Stimulated activated CD4-positive, alpha-beta T cell treated with anti-CD3 and anti-CD28 coated beads, Interleukin-4, amount 100 ng/mL, for 4 hours (primary cell): ENCODE measurements at regions not wholly inside any gene's neighbourhood (a gene's known extent, or its start where the extent isn't known, plus 50 kb on each side); places are given as distances from the start of the nearest gene placed in this dataset.
"Not testable (repeated sequence)": the region's sequence is repeated elsewhere in the genome, so short reads cannot be mapped to it uniquely, and the experiment has no call there.

Experiments
- DNase-seq, 2 experiments: peaks; one replicate each; pipeline ENCODE4 v3.0.0-alpha.2; 2020

DNA sequence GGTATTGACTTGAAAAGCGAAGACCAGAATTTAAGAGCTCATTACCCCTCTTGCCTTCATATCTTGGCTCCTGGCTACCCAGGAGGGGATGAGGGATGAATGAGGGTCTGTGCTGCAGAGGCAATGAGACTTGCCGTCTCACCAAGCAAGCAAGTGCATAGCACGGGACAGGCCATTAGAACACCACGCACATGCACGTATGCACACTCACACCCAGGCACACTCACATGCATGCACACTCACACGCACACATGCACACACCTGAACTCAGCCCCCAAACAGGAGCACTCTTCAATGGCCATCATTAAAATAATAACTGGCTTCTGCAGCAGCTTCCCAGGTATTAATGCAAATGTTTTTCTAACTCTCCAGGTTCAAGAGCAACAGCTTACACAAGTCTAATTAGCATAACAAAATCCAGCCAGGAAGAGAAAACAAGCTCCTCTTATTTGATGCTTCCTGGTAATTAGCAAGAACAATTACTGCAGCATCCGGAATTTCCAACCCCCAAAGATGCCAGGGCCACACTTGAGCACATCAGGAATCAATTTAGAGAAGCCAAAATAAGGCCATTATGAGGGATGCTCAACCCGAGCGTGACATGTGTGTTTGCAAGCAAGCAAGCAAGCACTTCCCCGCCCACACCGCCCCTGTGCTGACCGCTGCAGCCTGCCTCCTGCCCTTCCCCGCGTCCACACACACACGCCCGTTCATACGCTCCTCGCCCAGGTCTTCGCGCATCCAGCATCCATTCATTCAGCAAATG lies 171.6 kb upstream of the TNRC6C start:
- DNase-seq: no peak

DNA sequence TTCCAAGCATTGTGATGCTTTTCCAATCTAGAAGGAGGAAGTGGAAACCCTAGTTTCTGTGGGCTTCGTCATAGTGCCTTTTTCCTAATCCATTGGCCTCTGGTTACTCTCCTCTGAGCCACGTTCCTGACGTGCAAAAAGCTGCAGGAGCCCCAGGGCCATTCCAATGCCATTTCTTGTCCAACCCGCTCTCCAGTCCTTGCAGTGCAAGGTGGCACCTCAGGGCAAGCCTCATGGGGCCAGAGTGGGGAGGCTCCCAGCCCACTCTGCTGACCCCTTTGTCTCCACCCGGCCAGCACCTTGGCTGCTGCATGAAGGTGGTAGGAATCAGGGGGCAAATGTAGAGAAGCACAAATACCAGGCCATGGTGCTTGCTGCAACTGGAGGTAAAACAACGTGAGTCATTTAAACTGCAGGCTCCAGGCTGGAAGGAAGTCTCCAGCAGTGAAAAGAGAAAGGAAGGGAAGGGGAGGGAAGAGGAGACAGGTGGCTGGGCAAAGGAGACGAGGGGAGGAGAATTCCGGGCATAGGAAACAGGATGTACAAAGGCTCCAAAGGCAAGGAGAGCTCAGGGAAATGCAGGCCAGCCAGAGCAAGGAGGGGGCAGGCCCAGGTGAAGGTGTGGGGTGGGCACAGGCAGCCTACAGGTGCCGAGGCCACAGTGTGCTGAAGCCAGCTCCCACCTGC lies 168.2 kb upstream of the TNRC6C start:
- DNase-seq: no peak

DNA sequence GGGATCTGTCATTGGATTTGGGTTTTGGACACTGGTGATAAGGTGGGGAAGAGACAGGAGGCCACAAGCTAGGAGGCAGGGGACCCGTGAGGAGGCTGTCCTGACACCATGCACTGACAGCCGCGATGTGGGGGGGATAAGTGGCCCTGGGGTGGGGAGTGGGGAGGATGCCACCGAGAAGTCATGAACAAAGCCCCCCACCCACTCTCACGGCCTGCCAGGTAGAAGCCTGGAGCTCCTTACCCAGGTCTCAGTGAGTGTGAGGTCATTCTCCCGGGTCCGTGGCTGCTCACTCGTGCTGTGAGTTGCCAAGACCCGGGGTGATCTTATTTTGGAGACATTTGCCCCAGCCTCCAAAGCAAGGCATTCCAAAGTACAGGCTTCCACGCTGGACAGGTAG lies 165.9 kb upstream of the TNRC6C start:
- DNase-seq: no peak

DNA sequence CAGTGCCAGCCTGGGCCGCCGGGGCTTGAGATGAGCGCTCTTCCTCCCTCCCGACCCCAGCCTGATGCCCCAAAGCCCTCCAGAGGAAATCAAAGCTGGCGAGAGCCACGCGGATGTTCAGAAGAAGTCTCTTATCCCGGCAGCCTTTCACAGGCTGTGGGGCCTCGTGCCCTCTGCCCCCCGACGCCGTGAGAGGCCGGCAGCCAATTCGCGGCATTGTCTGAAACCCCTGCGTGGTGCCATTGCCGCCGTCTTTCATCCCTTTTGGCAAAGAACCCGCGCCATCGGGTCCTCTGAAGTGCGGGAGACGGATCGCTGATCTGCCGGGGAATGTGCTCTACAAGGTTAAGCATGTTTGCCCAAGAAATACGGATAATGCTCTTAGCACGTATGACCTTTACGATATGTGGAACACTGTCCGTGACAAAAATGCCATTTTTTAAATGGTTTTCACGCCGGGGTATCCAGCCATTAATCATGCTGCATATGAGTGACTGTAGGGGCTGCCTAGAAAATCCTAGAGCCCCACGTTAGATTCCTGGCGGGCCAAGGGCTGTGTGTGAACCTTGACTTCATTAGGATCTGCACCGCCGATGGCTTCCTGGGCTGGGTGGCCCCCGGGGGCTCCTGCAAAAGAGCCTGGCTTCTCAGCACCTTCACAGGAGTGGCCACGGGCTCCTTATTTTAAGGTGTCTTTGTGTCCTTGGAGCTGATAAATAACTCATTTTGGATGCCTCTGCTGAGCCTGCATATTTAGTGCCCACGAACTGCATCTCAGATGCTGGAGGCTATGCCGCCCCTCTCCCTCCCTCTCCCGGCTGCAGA lies 165.1 kb upstream of the TNRC6C start:
- no peak for DNase-seq

DNA sequence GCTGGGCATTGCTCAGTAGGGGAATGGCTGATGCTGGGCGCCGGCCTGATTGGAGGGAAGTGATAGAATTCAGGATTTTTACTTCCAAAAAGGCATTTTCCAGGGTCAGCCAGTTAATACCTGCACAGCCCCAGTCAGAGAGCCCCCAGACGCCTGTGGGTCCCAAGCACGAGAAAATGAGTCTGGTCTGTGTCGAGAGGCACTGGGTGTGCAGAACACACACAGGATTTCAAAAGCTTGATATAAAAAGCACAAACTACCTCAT lies 164.6 kb upstream of the TNRC6C start:
- no peak for DNase-seq

DNA sequence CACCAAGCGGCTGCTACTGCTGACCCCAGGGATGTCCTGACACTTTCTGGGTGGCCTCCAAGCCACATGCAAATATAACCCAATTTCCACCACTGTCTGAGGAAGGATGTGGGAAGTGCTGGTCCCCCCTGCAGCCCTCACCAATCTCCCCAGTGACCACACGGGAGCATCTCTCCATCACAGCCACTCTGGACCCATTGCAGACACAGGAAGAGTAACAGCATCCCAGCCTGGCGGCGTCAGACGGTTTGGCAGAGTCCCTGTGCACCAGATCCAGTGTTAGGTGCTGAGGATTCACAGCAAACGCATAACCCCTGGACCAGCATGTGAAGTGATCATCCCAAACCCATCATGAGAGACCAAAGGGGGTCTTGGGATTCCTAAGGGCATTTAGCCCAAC lies 163.7 kb upstream of the TNRC6C start:
- DNase-seq: no peak

DNA sequence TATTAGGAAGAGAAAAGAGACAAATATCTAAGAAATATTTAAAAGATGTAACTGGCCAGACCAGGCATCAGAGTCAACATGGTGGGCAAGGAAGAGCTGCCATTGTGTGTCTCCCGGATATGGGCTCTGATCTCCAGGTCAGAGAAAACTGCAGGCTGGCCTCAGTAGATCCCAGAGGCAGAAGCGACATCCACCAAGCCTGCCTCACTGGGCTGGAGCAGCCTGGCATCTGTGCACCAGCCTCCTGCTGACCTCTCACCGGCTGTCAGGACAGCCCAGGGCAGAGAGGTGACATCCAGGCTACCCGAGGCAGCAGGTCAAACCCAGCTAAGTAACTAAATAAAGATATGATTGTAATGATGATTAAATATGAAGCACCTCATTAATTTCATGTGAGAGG lies 162.8 kb upstream of the TNRC6C start:
- DNase-seq: no peak

DNA sequence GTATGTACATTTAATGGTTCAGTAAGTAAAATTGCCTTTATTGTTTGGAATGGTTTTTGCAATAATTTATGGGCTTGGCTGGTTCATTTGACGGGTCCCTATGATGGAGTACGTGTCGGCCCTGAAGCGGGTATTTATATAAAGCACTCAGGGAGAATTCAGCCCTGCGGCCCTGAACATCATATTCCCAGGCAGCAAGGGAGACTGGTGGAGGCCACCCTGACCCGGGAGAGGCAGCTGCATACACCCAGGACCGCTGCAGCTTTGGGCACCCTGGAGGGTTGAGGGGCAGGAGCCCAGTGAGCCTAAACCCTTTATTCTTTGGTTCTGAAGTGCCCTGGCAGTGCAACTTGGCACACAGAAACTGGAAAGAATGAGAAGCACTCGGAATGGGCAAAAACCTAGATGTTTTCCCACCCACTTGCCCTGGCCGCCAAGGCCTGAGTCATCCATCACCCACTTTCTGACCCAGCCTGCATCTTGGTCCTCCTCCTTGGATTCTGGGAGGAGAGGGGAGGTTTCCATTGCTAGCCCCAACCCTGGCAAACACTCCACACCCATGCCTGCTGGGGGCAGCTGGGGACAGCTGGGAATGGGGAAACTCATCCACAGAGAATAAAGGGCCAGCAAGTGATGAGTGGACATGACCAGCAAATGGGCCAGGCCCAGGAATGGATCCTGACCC lies 162.2 kb upstream of the TNRC6C start:
- DNase-seq: no peak

DNA sequence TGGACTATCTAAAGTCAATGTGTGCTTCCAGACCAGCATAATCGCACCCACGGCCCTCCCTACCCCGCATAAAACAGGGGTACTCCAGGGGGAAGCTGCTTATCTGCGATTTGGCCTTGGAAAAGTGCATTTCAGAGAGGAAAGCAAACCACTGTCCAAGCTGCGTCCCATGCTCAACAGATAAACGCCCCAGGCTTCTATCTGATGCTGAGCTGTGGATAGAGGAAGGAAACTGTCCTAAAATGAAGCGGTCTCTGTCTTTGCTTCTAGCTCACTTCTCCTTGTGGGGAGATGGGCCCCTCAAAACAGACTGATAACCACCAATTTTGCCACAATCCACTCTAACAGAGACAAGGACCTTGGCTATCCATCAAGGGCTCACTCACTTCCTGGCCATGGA lies 160.5 kb upstream of the TNRC6C start:
- no peak for DNase-seq

DNA sequence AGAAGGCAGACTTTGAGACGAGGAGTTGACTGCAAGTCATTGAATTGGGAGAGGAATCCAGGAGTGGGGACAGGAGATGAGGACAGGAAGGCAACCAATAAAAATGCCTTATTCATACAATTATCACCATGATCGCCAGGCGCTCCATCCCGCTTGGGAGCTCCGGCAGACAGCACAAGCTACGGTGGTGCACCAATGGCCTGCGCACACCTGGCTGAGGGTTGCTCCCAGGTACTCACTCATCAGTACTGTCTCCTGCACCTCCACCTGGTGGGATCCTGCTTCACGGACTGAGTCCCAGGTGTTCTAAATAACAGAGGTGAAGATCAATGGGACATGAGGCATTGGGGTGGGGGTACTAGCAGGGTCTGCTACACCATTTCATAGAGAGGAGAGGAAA lies 160.0 kb upstream of the TNRC6C start:
- no peak for DNase-seq

DNA sequence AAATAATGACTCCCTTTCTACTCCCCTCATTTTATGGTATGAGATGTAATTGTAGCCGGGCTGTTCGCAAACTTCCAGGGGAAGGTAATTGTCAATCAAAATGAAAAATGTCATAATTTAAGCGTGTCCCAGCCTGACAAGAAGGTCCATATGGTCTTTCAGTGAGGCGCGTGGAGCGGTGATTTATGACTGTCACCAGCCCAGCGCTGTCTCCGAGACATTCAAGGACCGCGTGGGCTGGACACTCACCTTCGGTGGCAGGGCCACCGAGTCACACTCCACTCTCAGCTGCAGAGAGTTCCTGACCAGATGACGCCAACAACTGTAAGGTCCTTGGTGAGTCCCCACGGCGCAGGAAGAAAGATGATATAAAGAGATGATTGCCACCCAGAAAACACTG lies 157.7 kb upstream of the TNRC6C start:
- DNase-seq: no peak

DNA sequence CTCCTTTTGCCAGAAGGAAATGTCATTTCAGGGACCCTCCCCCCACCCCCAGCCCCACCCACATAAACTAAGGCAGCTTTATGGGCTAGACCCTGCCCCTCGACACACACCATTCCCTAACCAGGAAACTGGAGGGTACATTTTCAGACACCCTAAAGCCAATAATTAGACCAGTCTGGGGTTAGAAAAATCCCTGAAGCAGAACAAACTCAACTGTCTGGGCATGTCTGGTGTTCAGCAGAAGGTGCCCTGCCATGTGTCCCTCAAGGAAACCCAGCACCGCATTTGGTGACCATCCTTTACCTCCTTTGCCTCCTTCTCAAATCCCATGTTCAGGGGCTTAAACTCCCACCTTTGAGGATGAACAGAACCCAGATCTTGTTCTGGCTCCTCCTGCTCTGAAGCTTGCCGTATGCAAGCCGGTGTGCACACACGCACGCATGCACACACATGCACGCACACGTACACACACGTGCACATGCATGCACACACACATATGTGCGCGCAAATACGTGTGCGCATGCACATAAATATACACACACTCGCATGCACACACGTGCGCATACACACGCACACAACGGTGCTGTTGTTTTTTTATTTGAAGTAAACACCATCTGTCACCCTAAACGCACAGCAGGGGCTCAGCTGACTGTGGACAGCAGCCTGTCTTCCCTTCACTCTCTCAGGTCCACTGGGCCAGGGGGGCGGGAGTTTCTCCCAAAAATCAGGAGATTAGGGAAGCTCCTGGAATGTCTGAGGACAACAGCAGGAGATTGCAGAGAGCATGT lies 156.8 kb upstream of the TNRC6C start:
- DNase-seq: no peak

DNA sequence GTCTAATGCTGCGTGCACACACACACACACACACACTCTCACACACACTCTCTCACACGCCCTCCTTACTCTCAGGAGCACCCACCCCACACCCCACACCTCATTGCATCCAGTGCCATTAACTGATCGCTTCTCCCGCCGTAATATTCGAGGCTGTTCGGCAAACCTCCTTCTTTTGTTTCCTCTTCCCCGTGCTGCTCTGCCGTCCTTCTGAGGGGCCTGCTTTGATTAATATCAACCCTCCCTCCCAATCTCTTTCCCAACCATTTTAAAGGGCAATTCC lies 156.2 kb upstream of the TNRC6C start:
- no peak for DNase-seq

DNA sequence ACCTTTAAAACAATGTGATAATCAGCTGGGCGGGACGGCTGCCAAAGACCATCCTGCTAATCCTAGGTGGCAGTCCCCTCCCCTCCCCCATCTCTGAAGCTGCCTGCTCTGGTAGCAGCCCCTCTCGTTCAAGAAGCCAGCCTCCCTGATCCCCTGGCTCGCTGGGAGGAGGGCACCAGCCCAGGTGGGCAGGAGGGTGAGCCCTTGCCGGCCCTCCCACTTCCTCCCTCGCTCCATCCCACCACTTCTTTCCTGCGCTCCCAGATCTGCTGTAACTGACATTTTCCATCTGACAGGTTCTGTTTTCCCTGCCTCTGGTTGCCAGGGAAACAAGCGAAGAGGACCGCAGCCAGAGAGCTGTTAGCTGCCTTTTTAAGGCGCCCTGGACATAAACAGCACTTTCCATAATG lies 155.7 kb upstream of the TNRC6C start:
- no peak for DNase-seq

DNA sequence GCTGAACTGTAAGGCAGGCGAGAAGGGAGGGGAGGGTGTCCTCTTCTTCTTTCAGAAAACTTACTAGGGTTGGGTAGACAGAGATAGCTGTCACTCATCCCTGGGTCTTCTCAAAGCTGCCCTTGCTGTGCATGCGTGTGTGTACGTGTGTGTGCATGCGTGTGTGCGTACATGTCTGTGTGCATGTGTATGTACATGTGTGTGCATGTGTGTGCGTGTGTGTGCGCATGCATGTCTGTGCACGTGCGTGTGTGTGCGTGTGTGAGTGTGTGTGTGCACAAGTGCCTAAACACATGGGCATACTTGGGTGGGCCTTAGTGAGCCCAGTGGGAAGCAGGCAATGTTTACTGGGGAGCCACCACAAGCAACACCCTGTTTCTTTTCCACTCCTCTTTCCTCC lies 154.8 kb upstream of the TNRC6C start:
- DNase-seq: no peak

DNA sequence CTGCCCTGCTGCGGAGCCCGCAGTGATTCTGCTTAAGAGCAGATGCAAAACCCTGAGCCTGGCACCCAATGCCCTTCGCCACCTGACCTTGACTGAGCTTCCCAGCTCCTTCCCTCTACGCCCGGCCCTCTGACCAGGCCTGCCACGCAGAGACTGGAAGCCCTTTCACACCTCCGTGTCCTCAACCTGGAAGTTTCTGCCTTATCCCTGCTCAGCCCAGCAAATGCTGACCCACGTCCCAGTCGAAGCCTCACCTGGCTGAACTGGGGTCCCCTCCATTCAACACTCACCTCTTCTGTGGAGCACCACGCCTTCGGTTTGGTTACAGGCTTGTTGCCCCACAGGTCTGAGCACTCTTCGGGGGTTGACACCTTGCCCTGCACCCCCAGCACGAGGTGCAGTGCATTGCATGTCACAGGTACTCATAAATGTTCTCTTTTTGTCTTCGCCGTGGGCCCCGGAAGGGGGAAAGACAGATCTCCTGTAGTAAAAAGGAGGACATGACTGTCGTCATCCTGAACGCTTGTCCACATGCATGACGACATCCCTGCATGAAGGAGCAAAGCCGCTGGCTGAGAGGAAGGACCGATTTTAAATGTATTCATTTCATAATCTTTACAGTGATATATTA lies 153.6 kb upstream of the TNRC6C start:
- no peak for DNase-seq

DNA sequence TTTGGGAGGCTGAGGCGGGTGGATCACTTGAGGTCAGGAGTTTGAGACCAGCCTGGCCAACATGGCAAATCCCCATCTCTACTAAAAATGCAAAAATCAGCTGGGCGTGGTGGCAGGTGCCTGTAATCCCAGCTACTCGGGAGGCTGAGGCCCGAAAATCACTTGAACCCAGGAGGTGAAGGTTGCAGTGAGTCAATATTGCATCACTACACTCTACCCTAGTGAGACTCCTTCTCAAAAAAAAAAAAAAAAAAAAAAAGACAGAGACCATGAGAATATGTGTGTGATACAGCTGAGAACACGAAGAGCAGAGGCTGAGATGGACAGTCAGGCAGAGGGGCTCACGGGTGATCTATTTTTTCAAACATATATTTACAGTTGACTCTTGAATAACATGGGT lies 152.5 kb upstream of the TNRC6C start:
- DNase-seq: not testable (repeated sequence)

DNA sequence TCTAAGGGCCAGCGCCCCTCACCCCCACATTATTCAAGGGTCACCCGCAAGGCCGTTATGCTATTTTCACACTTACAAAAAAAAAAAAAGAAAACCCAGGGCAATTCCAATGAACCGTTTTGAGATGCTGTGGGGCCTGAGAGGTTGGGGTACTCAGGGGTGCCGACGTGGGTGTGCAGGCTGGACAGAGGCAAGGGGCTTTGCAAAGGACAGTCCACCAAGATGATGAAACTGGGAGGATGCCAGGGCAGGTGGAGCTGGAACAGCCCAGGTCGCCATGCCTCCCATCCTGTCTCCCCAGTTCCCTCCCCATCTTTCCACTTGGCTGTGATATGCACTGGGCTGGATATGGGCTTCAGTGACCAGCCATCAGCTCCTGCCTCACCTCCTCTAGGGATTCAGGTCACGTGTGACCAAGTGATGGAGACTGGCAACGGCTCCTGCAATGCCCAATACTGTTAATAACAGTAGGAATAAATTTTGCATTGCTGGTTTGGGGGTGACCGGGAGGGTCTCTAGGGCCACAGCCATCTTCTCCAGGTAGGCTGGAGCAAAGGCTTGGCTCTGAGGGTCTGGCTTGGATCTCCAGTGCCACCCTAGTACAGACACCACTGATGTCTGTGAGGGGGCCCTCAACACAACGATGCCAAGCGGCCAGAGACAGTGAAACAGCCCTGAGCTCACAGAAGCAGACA lies 151.3 kb upstream of the TNRC6C start:
- no peak for DNase-seq

DNA sequence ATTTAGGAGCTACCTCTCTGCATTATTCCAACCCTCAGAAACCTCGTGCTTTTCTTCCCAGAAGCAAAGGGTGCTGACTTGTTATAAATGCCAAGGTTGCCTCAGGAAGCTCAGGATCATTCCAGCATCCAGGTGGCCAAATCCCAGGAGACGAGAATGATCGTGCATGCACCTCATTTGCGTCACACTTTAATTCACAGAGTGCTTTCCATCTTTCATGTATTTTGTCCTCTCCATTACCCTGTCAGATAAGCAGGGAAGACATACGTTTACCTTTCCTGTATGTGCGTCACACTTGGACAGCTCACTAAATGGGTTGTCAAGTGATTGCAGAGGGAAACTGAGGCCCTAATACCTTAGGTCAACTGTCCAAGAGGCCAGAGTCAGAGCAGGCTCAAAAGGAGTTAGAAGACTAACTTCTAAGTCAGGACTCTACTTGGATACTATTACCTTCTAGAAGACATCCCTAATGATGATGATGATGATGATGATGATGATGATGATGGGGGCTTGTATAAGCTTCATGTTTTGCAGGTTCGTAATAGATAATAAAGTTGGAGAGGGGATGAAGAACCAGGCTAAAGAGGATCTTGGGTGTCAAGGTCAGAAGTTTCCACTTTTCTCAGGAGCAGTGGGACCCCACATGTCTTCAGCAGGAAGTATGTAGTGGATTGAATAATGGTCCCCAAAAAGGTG lies 150.6 kb upstream of the TNRC6C start:
- DNase-seq: no peak

DNA sequence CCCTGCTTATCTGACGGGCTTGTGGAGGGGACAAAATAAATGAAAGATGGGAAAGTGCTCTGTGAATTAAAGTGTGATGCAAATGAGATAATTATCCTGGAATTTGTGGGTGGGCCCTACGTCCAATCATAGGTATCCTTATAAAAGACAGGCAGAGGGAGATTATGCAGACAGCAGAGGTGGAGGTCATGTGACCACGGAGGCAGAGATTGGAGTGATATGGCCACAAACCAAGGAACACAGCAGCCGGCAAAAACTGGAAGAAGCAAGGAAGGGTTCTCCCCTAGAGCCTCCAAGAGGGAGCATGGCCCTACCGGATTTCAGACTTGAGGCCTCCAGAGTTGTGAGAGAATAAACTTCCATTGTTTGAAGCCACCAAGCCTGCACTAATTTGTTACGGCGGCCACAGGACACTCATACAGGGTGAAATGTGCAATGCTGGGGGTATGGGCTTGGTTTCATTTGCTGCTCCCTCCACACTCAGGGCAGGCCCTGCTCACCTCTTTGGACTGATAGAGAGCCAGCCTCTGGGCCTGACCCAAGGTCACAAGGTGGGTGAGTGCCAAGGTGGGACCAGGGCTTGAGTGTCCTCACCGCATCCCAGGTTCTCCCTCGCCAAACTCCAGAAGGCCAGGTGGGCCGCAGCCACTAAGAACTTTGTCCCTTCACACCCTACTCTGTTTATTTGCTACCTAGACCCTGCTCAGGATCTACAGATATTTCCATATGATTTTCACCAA lies 149.6 kb upstream of the TNRC6C start:
- DNase-seq: no peak

DNA sequence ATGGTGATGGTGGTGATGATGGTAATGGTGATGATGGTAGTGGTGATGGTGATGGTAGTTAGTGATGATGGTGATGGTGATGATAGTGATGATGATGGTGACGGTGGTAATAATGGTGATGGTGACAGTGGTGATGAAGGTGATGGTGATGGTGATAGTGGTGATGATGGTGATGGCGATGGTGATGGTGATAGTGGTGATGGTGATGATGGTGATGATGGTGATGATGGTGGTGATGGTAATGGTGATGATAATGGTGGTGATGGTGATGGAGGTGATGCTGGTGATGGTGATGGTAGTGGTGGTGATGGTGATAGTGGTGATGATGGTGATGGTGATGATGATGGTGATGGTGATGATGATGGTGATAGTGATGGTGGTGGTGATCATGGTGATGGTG lies 148.7 kb upstream of the TNRC6C start:
- no peak for DNase-seq
